HepG2 (cell line): ENCODE measurements at regions not wholly inside any gene's neighbourhood (a gene's known extent, or its start where the extent isn't known, plus 50 kb on each side); places are given as distances from the start of the nearest gene placed in this dataset.

Experiments used
- ATAC-seq: fragments of 200-7000 bp; cut with Tn5 transposase; 3 replicates; pipeline ENCODE4 v1.9.1; 2020; ENCODE audit warnings: mild to moderate bottlenecking, moderate library complexity
- BruUV-seq: library from RNA; stranded (reverse); fragments of 400-500 nt; replicated peaks from 2 replicates; lab custom pipeline; 2021; lab: Mats Ljungman, UMichigan
- CTCF ChIA-PET: fragments of 300-600 bp; formaldehyde crosslinking; extraction: SDS; loops from one replicate; lab custom pipeline; 2021; ENCODE audit warnings: low total read pairs, inconsistent platforms, low intra/inter-chr PET ratio; lab: Yijun Ruan, JAX
- POLR2A ChIA-PET: fragments of 350-600 bp; sonication (Branson Sonifier 250); formaldehyde crosslinking; loops from one replicate; lab custom pipeline; 2020; ENCODE audit warnings: antibody characterized with exemption, inconsistent platforms; lab: Yijun Ruan, JAX
- DNase-seq: peaks from one replicate; pipeline ENCODE4 v3.0.0-alpha.2; 2015; ENCODE audit warnings: low spot score
- FAIRE-seq: peaks from 3 replicates; lab custom pipeline; 2011; peaks lifted over from hg19 to GRCh38; lab: Jason Lieb, UNC
- H2AFZ ChIP-seq: one replicate; pipeline ENCODE4 v1.6.1; 2011; ENCODE audit warnings: low read length, inconsistent platforms
- H3K27ac ChIP-seq: fragments of 300-600 bp; 3 replicates; pipeline ENCODE4 v1.8.0; 2011; ENCODE audit warnings: mixed run types, mild to moderate bottlenecking, mixed read lengths, low read length, inconsistent platforms; ENCODE audit not compliant: insufficient read depth; ENCODE audit errors: extremely low read length
- H3K27me3 ChIP-seq, 2 experiments: fragments of 200-600 bp in 1 of 2; 2 replicates in 1 of 2; 3 replicates in 1 of 2; pipeline versions ENCODE4 v1.6.0 to v1.8.0; 2011; ENCODE audit warnings: low read length in 2 of 2, mild to moderate bottlenecking in 2 of 2, moderate library complexity in 2 of 2, inconsistent platforms in 1 of 2; ENCODE audit not compliant: insufficient read depth in 2 of 2, control insufficient read depth in 1 of 2
- H3K36me3 ChIP-seq, 2 experiments: fragments of 200-600 bp in 1 of 2; replicated peaks in 1 of 2; 2 replicates in 1 of 2; 3 replicates in 1 of 2; pipeline versions ENCODE4 v1.5.1 to v1.8.0; 2011; ENCODE audit warnings: low read length in 2 of 2, inconsistent platforms in 1 of 2; ENCODE audit not compliant: insufficient read depth in 2 of 2, control insufficient read depth in 1 of 2
- H3K4me1 ChIP-seq: 2 replicates; pipeline ENCODE4 v1.5.1; 2012; ENCODE audit warnings: low read length, inconsistent platforms; ENCODE audit not compliant: insufficient read depth
- H3K4me2 ChIP-seq: 2 replicates; pipeline ENCODE4 v1.6.0; 2011; ENCODE audit warnings: low read depth, low read length, inconsistent platforms
- H3K4me3 ChIP-seq, 3 experiments: fragments of 200-600 bp in 1 of 3; sonication (generic), shearing (Covaris generic) in 1 of 3; replicated peaks in 1 of 3; 2 replicates each; pipeline ENCODE4 v1.5.1; 2011 to 2016; ENCODE audit warnings: low read length in 3 of 3, inconsistent platforms in 2 of 3, low read depth in 2 of 3, mild to moderate bottlenecking in 2 of 3, control low read depth in 1 of 3, mixed read lengths in 1 of 3; ENCODE audit not compliant: insufficient read depth in 1 of 3
- H3K79me2 ChIP-seq: one replicate; pipeline ENCODE4 v1.6.1; 2011; ENCODE audit warnings: low read length, inconsistent platforms; ENCODE audit not compliant: insufficient read depth
- H3K9ac ChIP-seq: 2 replicates; pipeline ENCODE4 v1.6.0; 2011; ENCODE audit warnings: mild to moderate bottlenecking, low read depth, low read length, inconsistent platforms; ENCODE audit not compliant: insufficient read depth
- H3K9me3 ChIP-seq: 2 replicates; pipeline ENCODE4 v1.5.1; 2012; ENCODE audit warnings: mild to moderate bottlenecking, low read length
- H4K20me1 ChIP-seq: 2 replicates; pipeline ENCODE4 v1.6.0; 2011; ENCODE audit warnings: inconsistent platforms, mild to moderate bottlenecking, low read length, moderate library complexity; ENCODE audit not compliant: insufficient read depth
- ARHGAP35 ChIP-seq: sonication (generic); formaldehyde crosslinking; IDR thresholded peaks from 2 replicates; pipeline ENCODE4 v1.9.0; 2022; ENCODE audit warnings: mild to moderate bottlenecking, inconsistent platforms, moderate library complexity, missing genetic modification reagents, borderline replicate concordance
- DMTF1 ChIP-seq: sonication (generic); formaldehyde crosslinking; IDR thresholded peaks from 2 replicates; pipeline ENCODE4 v1.4.0; 2020; ENCODE audit warnings: mild to moderate bottlenecking, missing genetic modification reagents
- GATAD1 ChIP-seq: IDR thresholded peaks from 2 replicates; pipeline ENCODE4 v1.6.1; 2016; ENCODE audit warnings: missing genetic modification reagents, missing compliant biosample characterization
- GMEB2 ChIP-seq: IDR thresholded peaks from 2 replicates; pipeline ENCODE4 v1.6.1; 2016; ENCODE audit warnings: missing biosample characterization, missing genetic modification reagents, low read depth
- HDAC1 ChIP-seq: sonication (generic); formaldehyde crosslinking; IDR thresholded peaks from 2 replicates; pipeline ENCODE4 v1.5.1; 2020; ENCODE audit warnings: mild to moderate bottlenecking, missing genetic modification reagents
- HNRNPH1 ChIP-seq: fragments of 200-400 bp; formaldehyde crosslinking; optimal IDR thresholded peaks from 2 replicates; pipeline ENCODE3; 2017; ENCODE audit warnings: mild to moderate bottlenecking, low read depth, low read length
- MAZ ChIP-seq, 2 experiments: sonication (generic) in 1 of 2; formaldehyde crosslinking in 1 of 2; IDR thresholded peaks; 2 replicates each; pipeline versions ENCODE4 v1.5.0 to v1.6.1; 2012 to 2020; ENCODE audit warnings: low read depth in 2 of 2, mild to moderate bottlenecking in 2 of 2, borderline replicate concordance in 1 of 2, improper control_type of control experiment in 1 of 2, low read length in 1 of 2, missing genetic modification reagents in 1 of 2, moderate library complexity in 1 of 2
- MTF1 ChIP-seq: sonication (generic); formaldehyde crosslinking; IDR thresholded peaks from 2 replicates; pipeline ENCODE4 v1.5.0; 2020; ENCODE audit warnings: missing genetic modification reagents
- NONO ChIP-seq, 2 experiments: fragments of 450-650 bp in 1 of 2; sonication (generic) in 1 of 2; formaldehyde crosslinking in 1 of 2; IDR thresholded peaks in 1 of 2; conservative IDR thresholded peaks in 1 of 2; 2 replicates each; pipeline versions ENCODE4 v1.6.1 to v1.8.0; 2017 to 2022; ENCODE audit warnings: mild to moderate bottlenecking in 1 of 2, missing genetic modification reagents in 1 of 2, moderate library complexity in 1 of 2
- TRIM24 ChIP-seq: sonication (generic); formaldehyde crosslinking; IDR thresholded peaks from 2 replicates; pipeline ENCODE4 v1.8.0; 2022; ENCODE audit warnings: mild to moderate bottlenecking, missing genetic modification reagents
- ZBTB20 ChIP-seq: sonication (generic); formaldehyde crosslinking; IDR thresholded peaks from 2 replicates; pipeline ENCODE4 v1.8.1; 2023; ENCODE audit warnings: missing genetic modification reagents, low read depth, mild to moderate bottlenecking, borderline replicate concordance
- ZFAT ChIP-seq: sonication (generic); formaldehyde crosslinking; conservative IDR thresholded peaks from 2 replicates; pipeline ENCODE4 v1.8.1; 2023; ENCODE audit warnings: missing genetic modification reagents, inconsistent platforms
- ZFP82 ChIP-seq: sonication (generic); formaldehyde crosslinking; IDR thresholded peaks from 2 replicates; pipeline ENCODE4 v1.5.1; 2020; ENCODE audit warnings: mild to moderate bottlenecking, missing genetic modification reagents, borderline replicate concordance
- ZFY ChIP-seq: sonication (generic); formaldehyde crosslinking; IDR thresholded peaks from 2 replicates; pipeline ENCODE4 v1.4.0; 2020; ENCODE audit warnings: missing genetic modification reagents
- ZNF12 ChIP-seq: sonication (generic); formaldehyde crosslinking; IDR thresholded peaks from 2 replicates; pipeline ENCODE4 v1.5.0; 2020; ENCODE audit warnings: missing genetic modification reagents
- ZNF225 ChIP-seq: sonication (generic); formaldehyde crosslinking; IDR thresholded peaks from 2 replicates; pipeline ENCODE4 v1.4.0; 2020; ENCODE audit warnings: mild to moderate bottlenecking, missing genetic modification reagents
- ZNF337 ChIP-seq: sonication (generic); formaldehyde crosslinking; IDR thresholded peaks from 2 replicates; pipeline ENCODE4 v1.5.1; 2020; ENCODE audit warnings: missing genetic modification reagents, low read depth, mild to moderate bottlenecking, borderline replicate concordance
- WGBS: methylation state at CpG from one replicate; pipeline ENCODE4 v1.1.6; 2017; ENCODE audit warnings: low lambda C conversion rate; 5-methylcytosine and 5-hydroxymethylcytosine counted together
- in situ Hi-C: cut with HindIII; loops from 2 replicates; pipeline ENCODE4 v1.10.0; 2017; ENCODE audit warnings: low pct_unique_long_range_greater_than_20kb; ENCODE audit not compliant: extremely low pct_ligation_motif_present
- intact Hi-C: fragments of 100-400 bp; cut with micrococcal nuclease; formaldehyde crosslinking; loops from one replicate; pipeline ENCODE4 v1.10.0; 2022; ENCODE audit not compliant: unreplicated experiment

GRCh38 chr16:54821731-54822130, 108.9 kb upstream of the IRX5 start:
- intact Hi-C loops, result no loop called here
- Histone ChIP-seq H3K9ac (no peak overlapping the region), H2AFZ (no peak overlapping the region), H3K4me2 (no peak overlapping the region)
- POLR2A ChIA-PET, result no interaction called here
- no peak for TF ChIP-seq DMTF1 (CRISPR knock-in tag)
- TF ChIP-seq ZNF337, result no peak
- TF ChIP-seq TRIM24 (CRISPR knock-in tag), result no peak
- no peak for TF ChIP-seq ARHGAP35 (CRISPR knock-in tag)
- no peak for TF ChIP-seq ZNF12 (CRISPR knock-in tag)
- TF ChIP-seq GMEB2 (CRISPR knock-in tag), result no peak
- TF ChIP-seq ZFAT (CRISPR knock-in tag), result no peak
- TF ChIP-seq MAZ (IDR thresholded peaks at IDR 0.05; ENCODE audit: borderline replicate concordance, low read depth, low read length), result no peak
- no peak for TF ChIP-seq MAZ (CRISPR knock-in tag; IDR thresholded peaks at IDR 0.05; ENCODE audit: low read depth)
- TF ChIP-seq HNRNPH1, result no peak
- no peak for TF ChIP-seq ZFY (CRISPR knock-in tag)
- TF ChIP-seq NONO (IDR thresholded peaks at IDR 0.05), result no peak
- no peak for TF ChIP-seq NONO (CRISPR knock-in tag; conservative IDR thresholded peaks at IDR 0.05)
- TF ChIP-seq ZBTB20, result no peak
- no peak for TF ChIP-seq GATAD1 (CRISPR knock-in tag)
- TF ChIP-seq HDAC1, result no peak
- no peak for TF ChIP-seq MTF1
- no peak for TF ChIP-seq ZNF225 (CRISPR knock-in tag)
- TF ChIP-seq ZFP82 (CRISPR knock-in tag), result no peak
- TF ChIP-seq, all 625 proteins: peak for 0
- Histone ChIP-seq H3K36me3 (no peaks in the 10 kb centered on the region), H3K79me2 (no peaks in the 10 kb centered on the region), H3K27me3 (no peaks in the 10 kb centered on the region; a peak in 2 of 5 replicates), H3K4me3 (no peak overlapping the region), H3K9me3 (no peaks in the 10 kb centered on the region), H3K4me1 (no peaks in the 10 kb centered on the region), H4K20me1 (no peaks in the 10 kb centered on the region), H3K27ac (no peak overlapping the region)
- CTCF ChIA-PET, result no interaction called here
- WGBS, result 13% methylated on average over 2 of the region's 2 CpGs
- no TSS peak for BruUV-seq
- FAIRE-seq (no peak), DNase-seq (no peak), ATAC-seq (no peak)
- in situ Hi-C loops, result no loop called here
